GM12878 (cell line): ENCODE measurements at regions not wholly inside any gene's neighbourhood (a gene's known extent, or its start where the extent isn't known, plus 50 kb on each side); places are given as distances from the start of the nearest gene placed in this dataset.

Experiments used
- ATAC-seq: fragments of 200-7000 bp; cut with Tn5 transposase; 3 replicates; pipeline ENCODE4 v1.9.1; 2020; ENCODE audit warnings: mild to moderate bottlenecking, moderate library complexity
- BruUV-seq: library from RNA; stranded (reverse); fragments of 400-500 nt; replicated peaks from 2 replicates; lab custom pipeline; 2021; lab: Mats Ljungman, UMichigan
- CTCF ChIA-PET: fragments of 300-600 bp; sonication (Branson Sonifier 250); formaldehyde crosslinking; extraction: SDS; loops from one replicate; lab custom pipeline; 2021; ENCODE audit warnings: inconsistent platforms; lab: Yijun Ruan, JAX
- POLR2A ChIA-PET: fragments of 350-600 bp; formaldehyde crosslinking; extraction: SDS; loops from one replicate; lab custom pipeline; 2021; ENCODE audit warnings: inconsistent platforms; lab: Charles Lee
- RAD21 ChIA-PET: fragments of 300-600 bp; sonication (Branson Sonifier 250); formaldehyde crosslinking; loops from one replicate; lab custom pipeline; 2023; ENCODE audit warnings: antibody characterized with exemption; ENCODE audit not compliant: unreplicated experiment; lab: Charles Lee
- SMC1A ChIA-PET: fragments of 300-600 bp; sonication (Branson Sonifier 250); formaldehyde crosslinking; loops from one replicate; lab custom pipeline; 2023; ENCODE audit not compliant: unreplicated experiment, uncharacterized antibody; lab: Charles Lee
- DNase-seq: peaks from one replicate; pipeline ENCODE4 v3.0.0-alpha.2; 2011; ENCODE audit warnings: low read depth, low spot score
- FAIRE-seq: peaks from 3 replicates; lab custom pipeline; 2011; peaks lifted over from hg19 to GRCh38; lab: Jason Lieb, UNC
- H2AFZ ChIP-seq: 2 replicates; pipeline ENCODE4 v1.6.0; 2011; ENCODE audit warnings: low read depth, low read length, control low read depth; ENCODE audit not compliant: control insufficient read depth
- H3K27ac ChIP-seq: 2 replicates; pipeline ENCODE4 v1.5.1; 2011; ENCODE audit warnings: control low read depth; ENCODE audit not compliant: control insufficient read depth, insufficient read depth
- H3K27me3 ChIP-seq, 2 experiments: replicated peaks in 1 of 2; 2 replicates each; pipeline versions ENCODE4 v1.6.0 to v1.6.1; 2011; ENCODE audit warnings: low read length in 1 of 2; ENCODE audit not compliant: control insufficient read depth in 2 of 2, insufficient read depth in 2 of 2
- H3K36me3 ChIP-seq, 2 experiments: 2 replicates each; pipeline ENCODE4 v1.5.1; 2011; ENCODE audit warnings: low read length in 1 of 2; ENCODE audit not compliant: control insufficient read depth in 2 of 2, insufficient read depth in 2 of 2
- H3K4me1 ChIP-seq: 2 replicates; pipeline ENCODE4 v1.6.1; 2011; ENCODE audit warnings: mild to moderate bottlenecking, low read length, moderate library complexity, mixed read lengths; ENCODE audit not compliant: control insufficient read depth, insufficient read depth
- H3K4me2 ChIP-seq: 2 replicates; pipeline ENCODE4 v1.6.0; 2011; ENCODE audit warnings: control low read depth; ENCODE audit not compliant: control insufficient read depth, insufficient read depth
- H3K4me3 ChIP-seq: fragments of 200-600 bp; sonication (generic); 2 replicates; pipeline ENCODE4 v1.5.1; 2016
- H3K79me2 ChIP-seq: 2 replicates; pipeline ENCODE4 v1.6.0; 2011; ENCODE audit warnings: low read length; ENCODE audit not compliant: control insufficient read depth, insufficient read depth
- H3K9ac ChIP-seq: 2 replicates; pipeline ENCODE4 v1.8.0; 2011; ENCODE audit warnings: low read length, control low read depth, mixed read lengths; ENCODE audit not compliant: control insufficient read depth, insufficient read depth
- H3K9me3 ChIP-seq: replicated peaks from 3 replicates; pipeline ENCODE4 v1.5.1; 2011; ENCODE audit warnings: mild to moderate bottlenecking, low read length; ENCODE audit not compliant: control insufficient read depth, insufficient read depth
- H4K20me1 ChIP-seq: 2 replicates; pipeline ENCODE4 v1.6.0; 2011; ENCODE audit not compliant: control insufficient read depth, insufficient read depth
- BACH1 ChIP-seq: fragments of 450-650 bp; IDR thresholded peaks from 2 replicates; pipeline ENCODE4 v1.6.1; 2017; ENCODE audit warnings: mild to moderate bottlenecking, borderline replicate concordance
- BCL11A ChIP-seq: IDR thresholded peaks from 2 replicates; pipeline ENCODE4 v1.6.1; 2011; ENCODE audit warnings: low read depth, low read length
- E2F8 ChIP-seq: fragments of 450-650 bp; IDR thresholded peaks from 2 replicates; pipeline ENCODE4 v1.6.1; 2018; ENCODE audit warnings: mild to moderate bottlenecking, low read depth, moderate library complexity; ENCODE audit not compliant: partially characterized antibody
- E4F1 ChIP-seq: fragments of 450-650 bp; IDR thresholded peaks from 2 replicates; pipeline ENCODE4 v1.6.1; 2018; ENCODE audit warnings: borderline replicate concordance, mild to moderate bottlenecking; ENCODE audit not compliant: partially characterized antibody
- GATAD2B ChIP-seq: fragments of 450-650 bp; conservative IDR thresholded peaks from 2 replicates; pipeline ENCODE4 v1.6.1; 2017; ENCODE audit warnings: low read depth, mild to moderate bottlenecking, moderate library complexity
- JUND ChIP-seq: IDR thresholded peaks from 2 replicates; pipeline ENCODE4 v1.6.1; 2012; ENCODE audit warnings: low read depth, mild to moderate bottlenecking, low read length, improper control_type of control experiment, moderate library complexity
- PBX3 ChIP-seq: IDR thresholded peaks from 2 replicates; pipeline ENCODE4 v1.6.1; 2011; ENCODE audit warnings: mild to moderate bottlenecking, low read depth, low read length, moderate library complexity; ENCODE audit not compliant: insufficient replicate concordance
- RELB ChIP-seq: fragments of 450-650 bp; IDR thresholded peaks from 2 replicates; pipeline ENCODE4 v1.6.1; 2017; ENCODE audit warnings: low read depth, mild to moderate bottlenecking, moderate library complexity
- SMC3 ChIP-seq: IDR thresholded peaks from 2 replicates; pipeline ENCODE4 v1.6.1; 2011; ENCODE audit warnings: low read length, improper control_type of control experiment, borderline replicate concordance
- STAT3 ChIP-seq: IDR thresholded peaks from 2 replicates; pipeline ENCODE4 v1.6.1; 2011; ENCODE audit warnings: low read depth, low read length, improper control_type of control experiment
- USF2 ChIP-seq: IDR thresholded peaks from 2 replicates; pipeline ENCODE4 v1.6.1; 2011; ENCODE audit warnings: low read depth, low read length, improper control_type of control experiment, borderline replicate concordance
- ZNF274 ChIP-seq: IDR thresholded peaks from one replicate; pipeline ENCODE4 v1.8.0; 2011; ENCODE audit not compliant: insufficient read length, insufficient read depth
- in situ Hi-C: fragments of 300-500 bp; cut with MboI; formaldehyde crosslinking; loops from 9 replicates; pipeline ENCODE4 v1.14.3; 2018; ENCODE audit warnings: mixed read lengths
- intact Hi-C: fragments of 100-400 bp; cut with micrococcal nuclease; formaldehyde crosslinking; loops from one replicate; pipeline ENCODE4 v1.14.2; 2022; ENCODE audit not compliant: unreplicated experiment
- TF ChIP-seq, protein P1 (sequence below): fragments of 450-650 bp; IDR thresholded peaks from 2 replicates; pipeline ENCODE4 v1.6.1; 2014; ENCODE audit warnings: mild to moderate bottlenecking

GRCh38 chr3:22401499-22401898, 650.5 kb upstream of the ZNF385D start:
- Histone ChIP-seq H3K9ac (no peak overlapping the region), H2AFZ (no peak overlapping the region), H3K36me3 (no peaks in the 10 kb centered on the region), H3K4me1 (no peaks in the 10 kb centered on the region), H4K20me1 (no peaks in the 10 kb centered on the region), H3K9me3 (no peaks in the 10 kb centered on the region), H3K4me2 (no peak overlapping the region), H3K4me3 (no peak overlapping the region), H3K27ac (no peak overlapping the region), H3K27me3 (no peaks in the 10 kb centered on the region), H3K79me2 (no peaks in the 10 kb centered on the region)
- in situ Hi-C loops (no loop called here), intact Hi-C loops (no loop called here)
- FAIRE-seq (no peak), ATAC-seq (no peak), DNase-seq (no peak)
- ChIA-PET RAD21 (no interaction called here), CTCF (no interaction called here), POLR2A (no interaction called here), SMC1A (interaction anchor here (1.2 kb wide), 1 partner anchor 32 kb away, joined by 3 read pairs; no protein-coding TSS in a partner anchor)
- no TSS peak for BruUV-seq
- TF ChIP-seq JUND (no peak), USF2 (no peak), E2F8 (no peak), BACH1 (no peak), E4F1 (no peak), ZNF274 (no peak), RELB (no peak), STAT3 (no peak), BCL11A (no peak), GATAD2B (no peak), PBX3 (no peak), SMC3 (no peak)
- TF ChIP-seq, protein P1, sequence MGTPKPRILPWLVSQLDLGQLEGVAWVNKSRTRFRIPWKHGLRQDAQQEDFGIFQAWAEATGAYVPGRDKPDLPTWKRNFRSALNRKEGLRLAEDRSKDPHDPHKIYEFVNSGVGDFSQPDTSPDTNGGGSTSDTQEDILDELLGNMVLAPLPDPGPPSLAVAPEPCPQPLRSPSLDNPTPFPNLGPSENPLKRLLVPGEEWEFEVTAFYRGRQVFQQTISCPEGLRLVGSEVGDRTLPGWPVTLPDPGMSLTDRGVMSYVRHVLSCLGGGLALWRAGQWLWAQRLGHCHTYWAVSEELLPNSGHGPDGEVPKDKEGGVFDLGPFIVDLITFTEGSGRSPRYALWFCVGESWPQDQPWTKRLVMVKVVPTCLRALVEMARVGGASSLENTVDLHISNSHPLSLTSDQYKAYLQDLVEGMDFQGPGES: no peak
